Smooth muscle cell (in vitro differentiated cells): ENCODE measurements at regions not wholly inside any gene's neighbourhood (a gene's known extent, or its start where the extent isn't known, plus 50 kb on each side); places are given as distances from the start of the nearest gene placed in this dataset.

Source experiments
- DNase-seq: peaks from one replicate; lab custom pipeline; 2025; ENCODE audit not compliant: unreplicated experiment; lab: John Stamatoyannopoulos, UW
- H2AFZ ChIP-seq: fragments of 200-600 bp; sonication (generic); 2 replicates; pipeline ENCODE4 v1.6.0; 2016; ENCODE audit warnings: antibody characterized with exemption, low read depth, mild to moderate bottlenecking
- H3F3A ChIP-seq: fragments of 200-600 bp; sonication (generic); 2 replicates; pipeline ENCODE4 v1.6.0; 2017; ENCODE audit warnings: antibody characterized with exemption, low read depth
- H3K27ac ChIP-seq: fragments of 200-600 bp; sonication (generic); 2 replicates; pipeline ENCODE4 v1.5.1; 2016; ENCODE audit warnings: low read depth, mild to moderate bottlenecking
- H3K27me3 ChIP-seq: fragments of 200-600 bp; sonication (generic); 2 replicates; pipeline ENCODE4 v1.6.1; 2016; ENCODE audit warnings: low read depth, mild to moderate bottlenecking
- H3K36me3 ChIP-seq: fragments of 200-600 bp; sonication (generic); 2 replicates; pipeline ENCODE4 v1.5.1; 2016; ENCODE audit warnings: low read depth
- H3K4me1 ChIP-seq: fragments of 200-600 bp; sonication (generic); 2 replicates; pipeline ENCODE4 v1.5.1; 2016; ENCODE audit warnings: low read depth
- H3K4me2 ChIP-seq: fragments of 200-600 bp; sonication (generic); 2 replicates; pipeline ENCODE4 v1.6.0; 2016; ENCODE audit warnings: mild to moderate bottlenecking
- H3K4me3 ChIP-seq: fragments of 200-600 bp; sonication (generic); 2 replicates; pipeline ENCODE4 v1.5.1; 2016; ENCODE audit warnings: mild to moderate bottlenecking
- H3K79me2 ChIP-seq: fragments of 200-600 bp; sonication (generic); 2 replicates; pipeline ENCODE4 v1.6.0; 2016; ENCODE audit warnings: low read depth, mild to moderate bottlenecking
- H3K9ac ChIP-seq: fragments of 200-600 bp; sonication (generic); 2 replicates; pipeline ENCODE4 v1.6.0; 2016; ENCODE audit warnings: low read depth
- H3K9me3 ChIP-seq: fragments of 200-600 bp; sonication (generic); replicated peaks from 2 replicates; pipeline ENCODE4 v1.5.1; 2016; ENCODE audit warnings: low read depth
- H4K20me1 ChIP-seq: fragments of 200-600 bp; sonication (generic); 2 replicates; pipeline ENCODE4 v1.6.0; 2016; ENCODE audit warnings: low read depth
- CTCF ChIP-seq: fragments of 200-600 bp; sonication (generic); IDR thresholded peaks from 2 replicates; pipeline ENCODE4 v1.5.1; 2017; ENCODE audit warnings: borderline replicate concordance, mild to moderate bottlenecking, antibody characterized with exemption; ENCODE audit not compliant: insufficient read depth, poor library complexity, severe bottlenecking
- WGBS: methylation state at CpG from one replicate; pipeline ENCODE4 v1.1.7; 2016; ENCODE audit warnings: low lambda C conversion rate; 5-methylcytosine and 5-hydroxymethylcytosine counted together

- H3K36me3 ChIP-seq: no peaks in the 10 kb centered on the region
- H3K27me3 ChIP-seq: no peaks in the 10 kb centered on the region
- H3K4me2 ChIP-seq: no peak overlapping the region
- no peak for DNase-seq
- H4K20me1 ChIP-seq: no peaks in the 10 kb centered on the region
- no peak overlapping the region for H3K27ac ChIP-seq
- no peak for TF ChIP-seq CTCF
- H3K9me3 ChIP-seq: no peaks in the 10 kb centered on the region
- no peaks in the 10 kb centered on the region for H3K79me2 ChIP-seq
- no peaks in the 10 kb centered on the region for H3K4me1 ChIP-seq
- WGBS: 38% methylated on average over 2 of the region's 2 CpGs
- H3K4me3 ChIP-seq: no peak overlapping the region
- peaks cover 3% of the 10 kb centered on the region for H3F3A ChIP-seq
- H2AFZ ChIP-seq: no peak overlapping the region
- no peak overlapping the region for H3K9ac ChIP-seq
Measured at GRCh38 chr9:95809686-95810085, 65.8 kb upstream of the ERCC6L2 start.

GRCh38 chr9:95808011-95808410 lies 67.5 kb upstream of the ERCC6L2 start:
- no peak overlapping the region for H3K27ac ChIP-seq
- no peak overlapping the region for H3K4me3 ChIP-seq
- H3K36me3 ChIP-seq: no peaks in the 10 kb centered on the region
- no peaks in the 10 kb centered on the region for H3K79me2 ChIP-seq
- H2AFZ ChIP-seq: no peak overlapping the region
- no peaks in the 10 kb centered on the region for H3K27me3 ChIP-seq
- no peak overlapping the region for H3K4me2 ChIP-seq
- WGBS: 86% methylated on average over 3 of the region's 3 CpGs
- no peaks in the 10 kb centered on the region for H3F3A ChIP-seq
- H3K4me1 ChIP-seq: no peaks in the 10 kb centered on the region
- H3K9ac ChIP-seq: no peak overlapping the region
- no peak for DNase-seq
- no peak for TF ChIP-seq CTCF
- no peaks in the 10 kb centered on the region for H4K20me1 ChIP-seq
- no peaks in the 10 kb centered on the region for H3K9me3 ChIP-seq

GRCh38 chr9:95807326-95807947 lies 68.1 kb upstream of the ERCC6L2 start:
- Histone ChIP-seq H3K36me3 (no peaks in the 10 kb centered on the region), H4K20me1 (no peaks in the 10 kb centered on the region), H3F3A (no peaks in the 10 kb centered on the region), H3K27me3 (no peaks in the 10 kb centered on the region), H3K9me3 (no peaks in the 10 kb centered on the region), H3K9ac (no peak overlapping the region), H3K4me3 (no peak overlapping the region), H2AFZ (no peak overlapping the region), H3K79me2 (no peaks in the 10 kb centered on the region), H3K4me2 (no peak overlapping the region), H3K4me1 (no peaks in the 10 kb centered on the region), H3K27ac (no peak overlapping the region)
- TF ChIP-seq CTCF: no peak
- 73% methylated on average over 5 of the region's 5 CpGs for WGBS
- no peak for DNase-seq

- no peak for DNase-seq
- Histone ChIP-seq H3K4me1 (no peaks in the 10 kb centered on the region), H3K9me3 (no peaks in the 10 kb centered on the region), H3K9ac (no peak overlapping the region), H4K20me1 (no peaks in the 10 kb centered on the region), H3K36me3 (no peaks in the 10 kb centered on the region), H2AFZ (no peak overlapping the region), H3K4me2 (no peak overlapping the region), H3K27me3 (peaks cover 4% of the 10 kb centered on the region), H3F3A (no peaks in the 10 kb centered on the region), H3K79me2 (no peaks in the 10 kb centered on the region), H3K4me3 (no peak overlapping the region), H3K27ac (no peak overlapping the region)
- TF ChIP-seq CTCF: no peak
- 96% methylated on average over 4 of the region's 4 CpGs for WGBS
Measured at GRCh38 chr9:95803197-95803596, 72.3 kb upstream of the ERCC6L2 start.
